ENCODE measurements at regions not wholly inside any gene's neighbourhood (a gene's known extent, or its start where the extent isn't known, plus 50 kb on each side); places are given as distances from the start of the nearest gene placed in this dataset.

DNA sequence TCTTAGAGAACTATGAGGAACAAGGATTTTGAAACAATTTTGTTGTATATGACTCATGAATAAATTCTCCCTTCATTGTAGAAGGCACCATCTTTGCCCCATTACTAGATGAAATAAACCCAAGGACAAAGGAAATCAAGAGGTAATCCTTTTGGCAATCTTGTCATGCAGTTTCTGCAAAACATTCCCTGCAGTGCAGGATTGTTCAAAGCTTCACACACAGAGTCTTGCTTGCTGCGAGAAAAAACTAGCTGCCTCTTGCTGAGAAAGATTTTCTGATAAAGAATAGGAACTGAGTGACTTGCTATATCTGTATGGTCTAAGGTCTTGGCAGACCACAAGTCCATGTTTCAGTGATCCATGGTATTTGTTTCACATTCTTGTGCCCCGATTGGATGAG lies 657.4 kb upstream of the ADGRL4 start:
- Histone ChIP-seq H3K27me3 (ENCODE audit: control insufficient read depth in 4 of 4, insufficient read depth in 4 of 4, low read length in 3 of 4) (no peaks in the 10 kb centered on the region), H3K9ac (ENCODE audit: low read depth in 1 of 2, low read length in 2 of 2) (no peak overlapping the region), H3K36me3 (ENCODE audit: control insufficient read depth in 4 of 4, insufficient read depth in 3 of 4, low read depth in 1 of 4, low read length in 3 of 4) (no peaks in the 10 kb centered on the region), H3K27ac (ENCODE audit: low read depth in 1 of 2, low read length in 2 of 2) (no peak overlapping the region), H3K9me3 (ENCODE audit: control insufficient read depth in 4 of 4, low read length in 3 of 4) (no peaks in the 10 kb centered on the region), H3K4me3 (ENCODE audit: low read depth in 1 of 3, low read length in 3 of 3) (no peak overlapping the region), H3K4me1 (ENCODE audit: control insufficient read depth in 4 of 4, insufficient read depth in 4 of 4, low read length in 3 of 4) (peaks cover 0 to 3% (median 0%) of the 10 kb centered on the region in 4 donors)
- TF ChIP-seq NR2F2 (IDR thresholded peaks at IDR 0.05) (no peak), HNF4A (conservative IDR thresholded peaks at IDR 0.05) (no peak), SP1 (IDR thresholded peaks at IDR 0.05) (no peak), RXRA (IDR thresholded peaks at IDR 0.05) (no peak), HNF4G (IDR thresholded peaks at IDR 0.05) (no peak), MAX (IDR thresholded peaks at IDR 0.05) (no peak), ZBTB33 (IDR thresholded peaks at IDR 0.05) (no peak), CTCF (IDR thresholded peaks at IDR 0.05; ENCODE audit: low read depth, low read length, missing input control) (no peak), YY1 (IDR thresholded peaks at IDR 0.05) (no peak), FOXA2 (IDR thresholded peaks at IDR 0.05) (no peak), TAF1 (conservative IDR thresholded peaks at IDR 0.05) (no peak), FOXA1 (IDR thresholded peaks at IDR 0.05) (no peak)
- 68% methylated on average over 2 of the region's 2 CpGs for WGBS
- DNase-seq (ENCODE audit: low spot score) = no peak

DNA sequence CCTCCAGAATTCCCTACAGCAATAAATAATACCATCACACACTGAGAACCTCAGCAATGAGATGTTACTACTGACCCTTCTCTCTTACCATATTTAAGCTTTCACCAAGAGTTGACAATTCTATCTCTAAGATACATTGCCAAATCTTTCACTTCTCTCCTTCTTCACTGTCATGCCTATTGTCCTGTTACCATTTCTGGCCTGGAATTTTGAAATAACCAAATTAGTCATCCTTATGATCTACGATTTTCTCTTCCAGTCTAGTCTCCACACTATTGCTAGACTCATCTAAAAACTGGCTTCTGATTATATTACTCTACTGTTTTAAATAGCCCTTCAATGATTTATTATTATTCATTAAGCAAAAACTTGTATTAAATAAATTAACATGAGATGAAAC lies 656.1 kb upstream of the ADGRL4 start:
- Histone ChIP-seq H3K27me3 (ENCODE audit: control insufficient read depth in 4 of 4, insufficient read depth in 4 of 4, low read length in 3 of 4) (no peaks in the 10 kb centered on the region), H3K27ac (ENCODE audit: low read depth in 1 of 2, low read length in 2 of 2) (no peak overlapping the region), H3K9ac (ENCODE audit: low read depth in 1 of 2, low read length in 2 of 2) (no peak overlapping the region), H3K36me3 (ENCODE audit: control insufficient read depth in 4 of 4, insufficient read depth in 3 of 4, low read depth in 1 of 4, low read length in 3 of 4) (no peaks in the 10 kb centered on the region), H3K9me3 (ENCODE audit: control insufficient read depth in 4 of 4, low read length in 3 of 4) (no peaks in the 10 kb centered on the region), H3K4me1 (ENCODE audit: control insufficient read depth in 4 of 4, insufficient read depth in 4 of 4, low read length in 3 of 4) (peaks cover 0 to 15% (median 10%) of the 10 kb centered on the region in 4 donors), H3K4me3 (ENCODE audit: low read depth in 1 of 3, low read length in 3 of 3) (no peak overlapping the region)
- no peak for DNase-seq (ENCODE audit: low spot score)
- 84% methylated on average over 1 of the region's 1 CpG for WGBS
- no peak for TF ChIP-seq SP1 (IDR thresholded peaks at IDR 0.05)
- no peak for TF ChIP-seq ATF3 (IDR thresholded peaks at IDR 0.05)
- TF ChIP-seq HNF4A (conservative IDR thresholded peaks at IDR 0.05) = no peak
- no peak for TF ChIP-seq GABPA (IDR thresholded peaks at IDR 0.05 in 1 of 2, conservative IDR thresholded peaks at IDR 0.05 in 1 of 2)
- TF ChIP-seq YY1 (IDR thresholded peaks at IDR 0.05) = no peak
- TF ChIP-seq RAD21 (IDR thresholded peaks at IDR 0.05) = no peak
- TF ChIP-seq EGR1 (IDR thresholded peaks at IDR 0.05; ENCODE audit: low read depth in 2 of 2) = no peak
- no peak for TF ChIP-seq RXRA (IDR thresholded peaks at IDR 0.05)
- TF ChIP-seq FOXA2 (IDR thresholded peaks at IDR 0.05) = no peak
- no peak for TF ChIP-seq HNF4G (IDR thresholded peaks at IDR 0.05)
- no peak for TF ChIP-seq FOXA1 (IDR thresholded peaks at IDR 0.05)
- TF ChIP-seq NR2F2 (IDR thresholded peaks at IDR 0.05) = no peak
- TF ChIP-seq MAX (IDR thresholded peaks at IDR 0.05) = no peak
- TF ChIP-seq REST (IDR thresholded peaks at IDR 0.05) = no peak
- no peak for TF ChIP-seq TAF1 (conservative IDR thresholded peaks at IDR 0.05)
- no peak for TF ChIP-seq ZBTB33 (IDR thresholded peaks at IDR 0.05)

Data from liver (tissue), 8 donors.